ENCODE measurements at regions not wholly inside any gene's neighbourhood (a gene's known extent, or its start where the extent isn't known, plus 50 kb on each side); places are given as distances from the start of the nearest gene placed in this dataset.

DNA sequence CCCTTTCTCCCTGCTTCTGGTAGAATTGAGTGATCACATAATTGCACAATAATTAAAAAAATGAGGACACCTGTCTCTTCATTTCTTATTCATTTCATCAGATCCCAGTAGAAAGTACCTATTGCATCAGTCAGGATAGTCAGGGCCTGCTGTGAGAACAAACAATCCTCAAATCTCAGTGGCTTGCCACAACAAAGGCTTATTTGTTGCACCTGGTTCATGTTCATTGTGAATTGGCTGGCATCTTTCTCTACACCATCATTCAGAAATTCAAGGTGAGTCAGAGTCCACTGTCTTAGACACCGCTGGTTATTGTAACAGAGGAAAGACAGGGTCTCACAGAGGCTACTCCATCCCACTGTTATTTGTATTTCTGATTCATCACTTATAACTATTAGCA lies 409.8 kb downstream of the STIM2 start:
- H3K36me3 Mint-ChIP-seq (ENCODE audit: low read depth), result no peaks in the 10 kb centered on the region

DNA sequence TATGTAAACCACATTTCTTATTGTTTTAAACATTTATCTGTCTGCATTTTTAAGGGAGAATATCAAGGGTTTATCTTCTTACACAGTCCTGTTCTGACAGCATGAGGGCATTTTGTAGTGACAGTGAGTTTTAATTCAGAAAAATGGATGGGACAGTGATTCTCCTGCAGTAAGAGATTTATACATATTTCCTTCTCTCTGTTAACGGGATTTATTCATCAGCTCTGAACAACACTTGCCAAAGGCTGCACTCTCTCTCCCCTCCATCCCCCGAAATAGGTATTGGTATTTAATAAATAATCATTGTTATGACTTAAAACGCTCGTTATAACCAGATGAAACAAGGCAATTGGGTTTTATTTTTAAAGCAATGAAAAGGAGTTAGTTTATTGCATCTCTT lies 410.9 kb downstream of the STIM2 start:
- DNase-seq (ENCODE audit: low read depth, low spot score), result no peak
- H3K36me3 Mint-ChIP-seq (ENCODE audit: low read depth), result no peaks in the 10 kb centered on the region
- H3K4me3 Mint-ChIP-seq, result no peak overlapping the region
- TF ChIP-seq, protein P1, sequence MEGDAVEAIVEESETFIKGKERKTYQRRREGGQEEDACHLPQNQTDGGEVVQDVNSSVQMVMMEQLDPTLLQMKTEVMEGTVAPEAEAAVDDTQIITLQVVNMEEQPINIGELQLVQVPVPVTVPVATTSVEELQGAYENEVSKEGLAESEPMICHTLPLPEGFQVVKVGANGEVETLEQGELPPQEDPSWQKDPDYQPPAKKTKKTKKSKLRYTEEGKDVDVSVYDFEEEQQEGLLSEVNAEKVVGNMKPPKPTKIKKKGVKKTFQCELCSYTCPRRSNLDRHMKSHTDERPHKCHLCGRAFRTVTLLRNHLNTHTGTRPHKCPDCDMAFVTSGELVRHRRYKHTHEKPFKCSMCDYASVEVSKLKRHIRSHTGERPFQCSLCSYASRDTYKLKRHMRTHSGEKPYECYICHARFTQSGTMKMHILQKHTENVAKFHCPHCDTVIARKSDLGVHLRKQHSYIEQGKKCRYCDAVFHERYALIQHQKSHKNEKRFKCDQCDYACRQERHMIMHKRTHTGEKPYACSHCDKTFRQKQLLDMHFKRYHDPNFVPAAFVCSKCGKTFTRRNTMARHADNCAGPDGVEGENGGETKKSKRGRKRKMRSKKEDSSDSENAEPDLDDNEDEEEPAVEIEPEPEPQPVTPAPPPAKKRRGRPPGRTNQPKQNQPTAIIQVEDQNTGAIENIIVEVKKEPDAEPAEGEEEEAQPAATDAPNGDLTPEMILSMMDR (conservative IDR thresholded peaks at IDR 0.05), result no peak
- H3K4me1 Mint-ChIP-seq, result peaks cover 10% of the 10 kb centered on the region
- no peak overlapping the region for H3K27ac Mint-ChIP-seq (ENCODE audit: unreplicated experiment)
- H3K9me3 Mint-ChIP-seq, result no peaks in the 10 kb centered on the region
- H3K27me3 Mint-ChIP-seq (ENCODE audit: low read depth), result peaks cover 3% of the 10 kb centered on the region

More for the DNA sequence above, 409.8 kb downstream of the STIM2 start:
- H3K27ac Mint-ChIP-seq (ENCODE audit: unreplicated experiment), result no peak overlapping the region
- TF ChIP-seq, protein P1 (conservative IDR thresholded peaks at IDR 0.05), result no peak
- H3K4me1 Mint-ChIP-seq, result peaks cover 10% of the 10 kb centered on the region
- peaks cover 3% of the 10 kb centered on the region for H3K27me3 Mint-ChIP-seq (ENCODE audit: low read depth)
- no peak overlapping the region for H3K4me3 Mint-ChIP-seq
- no peaks in the 10 kb centered on the region for H3K9me3 Mint-ChIP-seq
- no peak for DNase-seq (ENCODE audit: low read depth, low spot score)

DNA sequence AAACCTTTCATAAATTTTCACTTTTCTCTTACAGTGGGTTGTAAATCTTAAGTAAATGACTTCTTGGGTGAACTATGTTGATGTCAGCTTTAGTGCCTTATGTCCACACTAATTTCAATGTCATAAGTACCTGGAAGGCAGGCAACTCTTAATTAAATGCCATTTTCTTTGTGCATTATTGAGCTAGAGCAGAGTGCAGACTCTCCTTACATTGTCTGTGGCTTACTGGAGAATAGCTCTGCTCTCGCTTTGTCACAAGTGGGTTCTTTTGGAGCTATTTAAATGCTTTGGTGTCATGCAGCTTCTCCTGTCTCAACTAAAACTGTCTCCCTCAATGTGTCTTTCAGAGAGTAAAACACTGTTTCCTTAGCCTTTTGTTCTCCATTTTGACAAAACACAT lies 411.6 kb downstream of the STIM2 start:
- DNase-seq (ENCODE audit: low read depth, low spot score), result no peak
- Mint-ChIP-seq H3K9me3 (no peaks in the 10 kb centered on the region), H3K4me3 (no peak overlapping the region), H3K27ac (ENCODE audit: unreplicated experiment) (no peak overlapping the region), H3K36me3 (ENCODE audit: low read depth) (no peaks in the 10 kb centered on the region), H3K27me3 (ENCODE audit: low read depth) (peaks cover 3% of the 10 kb centered on the region), H3K4me1 (peaks cover 10% of the 10 kb centered on the region)
- TF ChIP-seq, protein P1 (conservative IDR thresholded peaks at IDR 0.05), result no peak

DNA sequence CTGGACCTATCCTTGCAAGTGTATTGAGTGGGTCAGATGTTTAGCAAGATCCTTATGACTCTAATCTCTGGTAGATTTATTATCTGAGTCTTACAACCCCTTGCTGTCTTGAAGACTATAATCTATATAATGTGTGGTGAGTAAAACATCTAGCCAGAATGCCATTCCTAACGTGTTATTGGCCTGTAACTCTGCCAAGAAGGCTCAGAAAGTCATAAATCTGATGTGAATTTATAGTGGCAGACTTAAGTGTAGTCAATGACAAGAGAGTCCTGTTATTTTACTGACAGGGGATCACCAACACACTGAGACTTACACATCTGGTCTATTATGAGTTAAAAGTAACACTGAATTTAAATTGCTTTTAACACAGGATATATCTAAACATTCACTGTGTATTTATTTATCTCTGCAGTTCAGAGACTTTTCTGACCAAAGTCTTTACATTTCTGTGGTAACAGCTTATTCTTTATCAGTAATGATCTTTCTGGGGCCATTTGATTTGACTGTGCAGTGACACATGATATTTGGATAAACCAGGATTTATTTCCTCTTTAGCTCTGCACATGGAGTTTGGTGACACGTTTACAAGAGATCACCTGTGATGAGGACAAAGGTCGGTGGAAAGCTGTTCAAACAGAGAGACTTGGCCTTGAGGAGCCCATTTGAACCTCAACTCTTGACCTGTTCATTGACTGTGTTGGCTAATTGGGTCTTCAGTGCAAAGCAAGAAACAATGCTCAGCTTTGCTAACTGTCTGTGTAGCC lies 415.8 kb downstream of the STIM2 start:
- H3K4me1 Mint-ChIP-seq, result peaks cover 5% of the 10 kb centered on the region
- H3K9me3 Mint-ChIP-seq, result no peaks in the 10 kb centered on the region
- TF ChIP-seq, protein P1 (conservative IDR thresholded peaks at IDR 0.05), result no peak
- H3K4me3 Mint-ChIP-seq, result no peak overlapping the region
- no peak for DNase-seq (ENCODE audit: low read depth, low spot score)
- peaks cover 16% of the 10 kb centered on the region for H3K27me3 Mint-ChIP-seq (ENCODE audit: low read depth)
- no peak overlapping the region for H3K27ac Mint-ChIP-seq (ENCODE audit: unreplicated experiment)
- H3K36me3 Mint-ChIP-seq (ENCODE audit: low read depth), result no peaks in the 10 kb centered on the region

DNA sequence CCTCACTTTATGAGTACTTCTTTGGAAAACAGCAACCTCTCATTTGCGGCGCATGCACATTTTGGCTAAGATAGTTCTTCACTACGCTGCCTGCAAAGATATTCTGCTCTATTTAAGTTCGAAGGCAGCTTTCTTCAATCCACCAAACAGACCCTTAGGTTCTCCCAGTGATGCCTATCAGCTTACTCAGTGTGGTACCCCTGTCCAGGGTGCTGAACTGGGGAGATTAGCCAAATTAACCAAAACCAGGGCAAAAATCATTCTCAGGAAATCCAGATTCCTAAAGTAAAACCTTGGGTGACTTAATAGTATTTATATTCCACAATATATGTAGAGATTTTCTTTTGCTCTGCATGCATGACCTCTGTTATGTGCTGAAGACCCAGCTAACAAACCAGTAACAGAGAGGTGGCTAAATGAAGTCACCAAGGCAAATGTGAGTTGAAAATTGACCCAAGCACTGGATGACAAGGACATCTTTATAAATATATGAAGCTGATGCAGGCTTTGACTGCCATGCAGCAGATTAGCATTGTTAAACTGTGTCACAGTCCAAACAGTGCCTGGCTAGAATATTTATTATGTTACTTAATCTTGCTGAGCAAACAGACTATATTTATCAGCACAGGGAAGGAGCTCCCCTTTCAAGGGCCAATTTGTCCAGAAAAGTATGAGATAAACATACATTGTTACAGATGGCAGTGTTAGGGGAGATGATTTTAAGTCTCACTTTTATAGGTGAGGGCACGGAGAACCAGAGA lies 418.2 kb downstream of the STIM2 start:
- DNase-seq (ENCODE audit: low read depth, low spot score), result peak; percentile 62
- H3K36me3 Mint-ChIP-seq (ENCODE audit: low read depth), result no peaks in the 10 kb centered on the region
- no peak overlapping the region for H3K4me3 Mint-ChIP-seq
- no peaks in the 10 kb centered on the region for H3K4me1 Mint-ChIP-seq
- peaks cover 16% of the 10 kb centered on the region for H3K27me3 Mint-ChIP-seq (ENCODE audit: low read depth)
- TF ChIP-seq, protein P1 (conservative IDR thresholded peaks at IDR 0.05), result no peak
- no peak overlapping the region for H3K27ac Mint-ChIP-seq (ENCODE audit: unreplicated experiment)
- no peaks in the 10 kb centered on the region for H3K9me3 Mint-ChIP-seq

Measured in neural crest cell (in vitro differentiated cells).